ENCODE measurements at regions not wholly inside any gene's neighbourhood (a gene's known extent, or its start where the extent isn't known, plus 50 kb on each side); places are given as distances from the start of the nearest gene placed in this dataset.

- DNase-seq (ENCODE audit: low read depth in 2 of 2, low spot score in 1 of 2), result no peak
Observed at GRCh38 chr2:8614646-8615045, 67.2 kb upstream of the ID2 start.

- DNase-seq (ENCODE audit: low read depth in 2 of 2, low spot score in 1 of 2), result no peak
Observed at GRCh38 chr2:8615252-8615575, 66.6 kb upstream of the ID2 start.

GRCh38 chr2:8615576-8616281, 66.1 kb upstream of the ID2 start:
- DNase-seq (ENCODE audit: low read depth in 2 of 2, low spot score in 1 of 2), result no peak

GRCh38 chr2:8617048-8617447, 64.8 kb upstream of the ID2 start:
- DNase-seq (ENCODE audit: low read depth in 2 of 2, low spot score in 1 of 2), result no peak

- DNase-seq (ENCODE audit: low read depth in 2 of 2, low spot score in 1 of 2), result no peak
Observed at GRCh38 chr2:8617590-8617989, 64.3 kb upstream of the ID2 start.

- no peak for DNase-seq (ENCODE audit: low read depth in 2 of 2, low spot score in 1 of 2)
Observed at GRCh38 chr2:8619071-8619470, 62.8 kb upstream of the ID2 start.

GRCh38 chr2:8620611-8621382, 61.1 kb upstream of the ID2 start:
- no peak for DNase-seq (ENCODE audit: low read depth in 2 of 2, low spot score in 1 of 2)

- DNase-seq (ENCODE audit: low read depth in 2 of 2, low spot score in 1 of 2), result no peak
Observed at GRCh38 chr2:8622199-8622911, 59.5 kb upstream of the ID2 start.

- no peak for DNase-seq (ENCODE audit: low read depth in 2 of 2, low spot score in 1 of 2)
Observed at GRCh38 chr2:8622924-8623465, 58.9 kb upstream of the ID2 start.

- no peak for DNase-seq (ENCODE audit: low read depth in 2 of 2, low spot score in 1 of 2)
Observed at GRCh38 chr2:8623576-8623957, 58.3 kb upstream of the ID2 start.

GRCh38 chr2:8623958-8624591, 57.8 kb upstream of the ID2 start:
- DNase-seq (ENCODE audit: low read depth in 2 of 2, low spot score in 1 of 2), result no peak

- DNase-seq (ENCODE audit: low read depth in 2 of 2, low spot score in 1 of 2), result no peak
Observed at GRCh38 chr2:8624855-8625398, 56.9 kb upstream of the ID2 start.

GRCh38 chr2:8625399-8626300, 56.2 kb upstream of the ID2 start:
- DNase-seq (ENCODE audit: low read depth in 2 of 2, low spot score in 1 of 2), result no peak

GRCh38 chr2:8626572-8626971, 55.3 kb upstream of the ID2 start:
- no peak for DNase-seq (ENCODE audit: low read depth in 2 of 2, low spot score in 1 of 2)

GRCh38 chr2:8627019-8627691, 54.7 kb upstream of the ID2 start:
- no peak for DNase-seq (ENCODE audit: low read depth in 2 of 2, low spot score in 1 of 2)

GRCh38 chr2:8627692-8628085, 54.2 kb upstream of the ID2 start:
- no peak for DNase-seq (ENCODE audit: low read depth in 2 of 2, low spot score in 1 of 2)

GRCh38 chr2:8628179-8628865, 53.5 kb upstream of the ID2 start:
- no peak for DNase-seq (ENCODE audit: low read depth in 2 of 2, low spot score in 1 of 2)

GRCh38 chr2:8628866-8629209, 53.0 kb upstream of the ID2 start:
- no peak for DNase-seq (ENCODE audit: low read depth in 2 of 2, low spot score in 1 of 2)

- no peak for DNase-seq (ENCODE audit: low read depth in 2 of 2, low spot score in 1 of 2)
Observed at GRCh38 chr2:8629402-8629801, 52.5 kb upstream of the ID2 start.
